M059J (cell line): ENCODE measurements at regions not wholly inside any gene's neighbourhood (a gene's known extent, or its start where the extent isn't known, plus 50 kb on each side); places are given as distances from the start of the nearest gene placed in this dataset.

Experiments used
- DNase-seq: peaks from one replicate; pipeline ENCODE4 v3.0.0-alpha.2; 2012; ENCODE audit warnings: low read depth

GRCh38 chr3:31004025-31004678 is 109.7 kb upstream of the GADL1 start:
- peak; percentile 72 for DNase-seq

GRCh38 chr3:31008994-31009393 is 114.5 kb upstream of the GADL1 start:
- DNase-seq: peak; percentile 79

DNA sequence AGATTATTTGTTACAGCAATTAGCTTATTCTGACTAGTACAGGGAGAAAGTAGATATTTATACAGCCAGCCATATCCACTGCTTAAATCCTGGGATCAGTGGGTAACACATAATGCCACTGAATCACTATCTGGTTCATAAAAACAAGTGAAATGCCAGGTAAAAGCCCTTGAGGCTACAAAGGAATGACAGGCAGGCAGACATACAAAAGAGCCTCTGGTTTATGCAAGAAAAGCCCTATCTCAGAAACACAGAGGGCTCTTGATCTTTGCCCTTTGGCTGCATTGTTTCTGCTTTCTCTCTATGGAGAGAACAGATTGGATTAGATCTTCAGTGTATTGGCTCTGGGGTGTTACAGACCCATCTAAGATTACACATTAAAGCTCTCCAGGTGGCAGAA is 115.4 kb upstream of the GADL1 start:
- DNase-seq: peak; percentile 56

- peak; percentile 64 for DNase-seq
These were observed 116.0 kb upstream of the GADL1 start for GRCh38 chr3:31010491-31010890.

DNA sequence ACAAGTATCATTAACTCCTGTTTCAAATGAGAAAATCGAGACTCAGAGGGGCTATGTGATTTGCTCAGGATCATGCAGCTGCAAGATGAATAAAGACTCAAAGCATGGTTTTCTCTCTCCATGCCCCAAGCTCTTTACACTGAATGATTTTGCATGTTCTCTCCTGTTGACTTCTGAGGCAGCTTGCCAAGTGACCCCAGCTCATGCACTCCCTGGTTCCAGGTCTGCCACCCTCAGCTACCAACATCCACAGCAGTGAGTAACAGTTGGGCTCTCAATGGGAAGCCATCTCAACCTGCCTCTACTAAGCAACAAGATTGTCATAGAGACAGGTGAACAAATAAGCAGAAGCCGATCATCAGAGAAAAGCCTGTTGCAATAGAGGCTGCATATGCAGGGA is 116.9 kb upstream of the GADL1 start:
- no peak for DNase-seq

GRCh38 chr3:31013090-31013489 is 118.6 kb upstream of the GADL1 start:
- DNase-seq: no peak

GRCh38 chr3:31013843-31014242 is 119.4 kb upstream of the GADL1 start:
- peak; percentile 27 for DNase-seq

DNA sequence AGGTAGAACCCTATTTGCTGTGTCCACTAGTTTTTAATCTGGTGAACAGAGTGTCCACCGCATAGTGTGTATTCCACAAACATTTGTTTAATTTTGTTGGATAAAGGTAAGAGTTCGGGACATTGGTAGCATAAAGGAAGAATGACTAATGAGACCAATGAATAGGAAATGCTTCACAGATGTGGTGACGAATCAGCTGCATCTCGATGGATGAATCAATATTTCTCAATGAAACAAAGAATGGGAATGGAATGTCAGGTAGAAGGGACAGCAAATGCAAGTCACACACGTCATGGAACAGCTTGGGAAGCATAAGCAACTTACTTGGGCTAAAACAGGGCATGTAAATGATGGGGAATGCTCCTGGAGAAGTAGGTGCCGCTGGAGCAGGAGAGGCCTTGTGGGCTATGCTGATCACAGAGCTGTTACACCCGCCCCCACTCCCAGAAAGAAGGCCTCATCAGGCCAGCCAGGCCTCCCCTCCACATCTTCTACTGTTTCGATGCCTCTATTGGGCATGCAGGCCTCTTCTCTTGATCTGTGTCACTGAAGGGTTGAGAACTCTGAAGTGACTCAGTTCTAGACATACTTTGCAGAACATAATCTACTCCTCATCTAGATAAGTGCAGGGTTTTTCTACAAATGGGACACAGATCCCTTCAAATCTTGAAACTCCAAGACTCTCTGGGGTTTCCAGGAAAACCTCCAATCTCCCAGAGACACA is 120.0 kb upstream of the GADL1 start:
- DNase-seq: peak; percentile 55

DNA sequence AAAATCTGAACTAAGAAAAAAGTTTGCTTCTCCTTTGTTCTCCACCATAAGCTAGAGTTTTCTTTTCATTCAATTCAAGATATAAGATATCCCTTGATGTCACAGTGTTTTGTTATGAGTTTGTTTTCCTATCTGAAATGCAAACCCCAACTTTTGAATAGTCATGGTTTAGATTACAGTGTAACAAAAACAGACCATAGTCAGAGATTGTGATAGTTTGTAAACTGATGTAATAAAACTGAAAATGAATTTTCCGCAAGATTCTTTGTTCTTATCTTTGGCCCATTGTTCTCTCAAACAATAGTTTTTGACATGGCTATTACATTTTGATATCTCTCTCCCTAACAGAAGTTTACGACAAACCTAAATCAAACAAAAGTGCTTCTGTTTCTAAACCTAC is 121.7 kb upstream of the GADL1 start:
- DNase-seq: no peak

GRCh38 chr3:31022716-31023115 is 128.3 kb upstream of the GADL1 start:
- no peak for DNase-seq

GRCh38 chr3:31025541-31025940 is 131.1 kb upstream of the GADL1 start:
- no peak for DNase-seq

DNA sequence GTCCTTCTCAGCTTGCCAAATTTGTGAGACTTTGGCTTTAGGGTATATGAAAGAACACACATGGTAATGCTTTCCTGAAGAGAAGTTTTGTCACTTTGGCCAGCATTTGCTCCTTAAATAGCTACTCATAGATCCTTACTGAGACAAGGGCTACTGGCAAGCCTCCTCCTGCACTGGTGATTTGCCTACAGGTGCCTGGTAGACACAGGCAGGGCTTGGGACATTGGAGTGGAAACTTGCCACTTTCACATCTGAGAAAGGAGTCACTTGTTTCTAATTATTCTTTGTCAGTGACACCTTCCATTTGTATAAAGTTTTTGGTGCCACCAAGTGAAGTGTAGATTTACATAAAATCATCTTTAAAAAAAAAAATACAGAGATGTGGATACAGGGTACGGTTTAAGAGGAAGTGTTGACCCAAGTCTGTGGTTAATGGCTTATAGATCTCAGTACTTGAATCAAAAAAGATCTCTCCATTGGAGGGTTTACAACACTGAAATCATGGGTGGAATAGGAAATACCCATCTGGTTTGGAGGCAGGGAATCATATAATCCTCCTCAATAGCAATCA is 132.8 kb upstream of the GADL1 start:
- DNase-seq: no peak

- DNase-seq: no peak
These were observed 133.5 kb upstream of the GADL1 start for GRCh38 chr3:31027914-31028313.

DNA sequence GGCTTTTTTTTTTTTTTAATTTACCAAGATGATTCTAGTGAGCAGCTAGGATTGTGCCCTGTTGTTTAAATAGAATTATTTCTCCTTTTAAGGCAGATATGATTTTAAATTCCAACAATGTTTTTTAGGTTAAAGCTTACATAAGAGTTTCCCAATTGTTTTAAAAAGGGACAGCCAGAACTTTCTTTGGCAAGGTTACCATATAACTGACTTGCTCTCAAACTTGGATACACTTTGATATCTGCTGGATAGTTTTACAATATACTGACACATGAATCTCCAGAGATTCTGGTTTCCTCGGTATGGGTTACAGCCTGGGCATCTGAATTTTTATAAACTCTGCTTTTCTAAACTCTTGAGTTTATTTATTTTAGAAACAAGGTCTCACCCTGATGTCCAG is 134.3 kb upstream of the GADL1 start:
- no peak for DNase-seq

DNA sequence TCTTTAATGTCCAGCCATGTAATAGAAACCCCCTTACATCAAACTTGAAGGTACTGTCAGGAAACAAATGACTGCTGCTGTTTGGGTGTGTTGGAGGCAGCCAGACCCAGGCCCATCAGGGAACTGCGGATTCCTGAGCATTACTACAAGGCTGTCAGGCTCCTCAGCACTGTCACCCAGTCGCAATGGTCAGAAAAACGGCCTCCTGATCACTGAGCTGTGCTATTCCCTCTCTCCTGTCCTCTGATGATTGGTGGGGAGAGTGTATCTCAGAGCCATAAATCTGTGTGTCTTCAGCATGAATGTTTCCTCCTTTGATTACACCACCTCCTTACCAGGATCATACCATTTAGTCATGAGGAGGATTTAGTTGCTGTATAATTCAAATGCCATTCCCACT is 135.2 kb upstream of the GADL1 start:
- no peak for DNase-seq

DNA sequence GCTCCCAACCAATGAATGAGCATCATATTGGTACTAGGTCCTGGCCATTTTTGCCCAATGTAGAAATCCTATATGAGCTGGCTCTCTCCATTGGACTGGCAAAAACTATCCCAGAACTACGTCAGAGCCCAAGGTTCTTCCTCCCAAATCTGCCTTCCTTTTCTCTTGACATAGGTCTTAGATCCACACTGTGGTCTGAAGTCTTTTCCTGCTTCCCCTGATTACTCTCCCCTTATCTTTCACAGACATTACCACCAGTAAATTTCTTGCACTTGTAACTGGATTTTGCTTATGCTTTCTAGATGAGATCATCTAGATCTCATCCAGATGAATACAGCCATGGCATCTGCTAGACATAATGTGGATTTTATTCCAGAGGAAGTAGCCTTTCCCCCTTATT is 141.2 kb upstream of the GADL1 start:
- DNase-seq: no peak

DNA sequence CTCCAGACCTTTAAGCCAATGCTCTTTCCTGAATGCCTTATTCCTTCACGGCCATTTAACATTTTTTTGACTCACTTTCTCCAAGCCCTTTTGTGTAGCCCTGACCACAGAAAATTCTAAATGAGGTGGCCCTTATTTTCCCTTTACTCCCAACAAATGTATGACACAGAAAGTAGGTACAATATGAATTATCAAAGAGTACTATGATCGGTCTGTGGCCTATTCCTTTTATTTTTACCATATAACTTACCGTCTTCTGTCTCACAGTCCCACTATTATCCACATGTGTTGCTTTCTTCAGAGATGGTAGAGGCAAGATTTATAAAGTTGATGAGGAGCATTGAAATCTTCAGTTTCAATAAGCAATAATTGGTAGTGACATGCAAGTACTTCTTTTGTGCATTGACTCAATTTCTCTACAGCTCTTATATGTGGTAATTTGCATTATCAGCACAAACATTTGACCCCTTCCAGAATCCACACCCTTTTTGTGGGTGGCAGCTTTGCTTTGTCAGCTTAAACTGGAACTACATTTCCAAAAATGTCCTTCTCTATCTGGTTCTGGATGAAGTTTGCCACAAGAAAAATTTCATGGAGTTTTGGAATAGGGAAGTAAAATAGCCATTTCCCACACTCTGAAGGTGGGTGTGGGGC is 143.8 kb upstream of the GADL1 start:
- no peak for DNase-seq

DNA sequence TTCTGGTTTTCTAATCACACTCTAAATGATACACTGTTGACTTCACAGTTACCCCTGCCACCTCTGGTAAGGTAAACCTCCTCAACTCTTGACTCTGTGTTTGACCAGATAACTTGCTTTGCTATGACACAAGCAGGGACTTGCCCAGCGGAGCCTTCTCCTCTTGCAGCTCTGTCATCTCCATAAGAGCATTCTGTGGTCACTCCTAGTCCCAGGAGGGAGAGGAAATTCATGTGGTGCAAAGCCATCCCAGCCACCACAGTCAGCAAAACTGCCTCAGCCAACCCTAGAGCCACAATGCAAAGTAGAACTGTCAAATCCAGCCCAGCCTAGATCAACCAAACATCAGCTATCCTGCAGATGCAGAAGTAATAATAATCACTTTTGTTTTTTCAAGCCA is 144.7 kb upstream of the GADL1 start:
- peak; percentile 25 for DNase-seq

GRCh38 chr3:31041161-31041978 is 146.9 kb upstream of the GADL1 start:
- peak; percentile 97 for DNase-seq

DNA sequence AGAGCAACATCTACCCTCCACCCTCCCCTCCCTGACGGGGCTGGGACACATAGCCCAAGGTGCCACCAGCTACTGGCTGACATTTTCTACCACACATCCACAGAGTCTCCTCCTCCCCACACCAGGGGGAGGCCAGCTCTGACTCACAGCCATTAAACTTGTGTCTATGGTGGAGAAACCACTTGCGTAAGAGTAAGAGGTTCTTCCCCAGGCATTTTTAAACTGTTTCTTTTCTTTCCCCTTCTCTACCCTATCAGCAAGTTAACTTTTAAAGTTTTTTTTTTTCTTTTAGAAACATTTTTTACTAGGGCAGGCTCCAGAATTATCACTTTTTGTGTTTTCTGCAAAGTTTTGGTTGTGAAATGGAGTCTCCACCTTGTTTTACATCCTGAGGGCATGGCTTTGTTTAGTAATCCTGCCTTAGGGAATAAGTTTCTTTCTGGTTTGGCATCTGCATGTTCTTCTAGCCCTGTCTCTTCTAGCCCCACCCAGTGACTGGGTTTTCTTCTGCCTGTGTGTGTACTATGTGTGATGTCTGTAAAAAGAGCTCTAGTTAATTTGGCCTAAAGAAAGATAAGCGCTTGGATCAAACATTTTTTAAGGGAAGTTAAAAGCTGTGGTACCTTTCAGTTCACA is 148.8 kb upstream of the GADL1 start:
- DNase-seq: peak; percentile 76

GRCh38 chr3:31047673-31048072 is 153.2 kb upstream of the GADL1 start:
- DNase-seq: no peak
